Medulla oblongata (tissue), 1 donor: ENCODE measurements at regions not wholly inside any gene's neighbourhood (a gene's known extent, or its start where the extent isn't known, plus 50 kb on each side); places are given as distances from the start of the nearest gene placed in this dataset.

Experiments used
- DNase-seq: peaks from one replicate; pipeline ENCODE4 v3.0.0-alpha.2; 2015; ENCODE audit errors: extremely low spot score

DNA sequence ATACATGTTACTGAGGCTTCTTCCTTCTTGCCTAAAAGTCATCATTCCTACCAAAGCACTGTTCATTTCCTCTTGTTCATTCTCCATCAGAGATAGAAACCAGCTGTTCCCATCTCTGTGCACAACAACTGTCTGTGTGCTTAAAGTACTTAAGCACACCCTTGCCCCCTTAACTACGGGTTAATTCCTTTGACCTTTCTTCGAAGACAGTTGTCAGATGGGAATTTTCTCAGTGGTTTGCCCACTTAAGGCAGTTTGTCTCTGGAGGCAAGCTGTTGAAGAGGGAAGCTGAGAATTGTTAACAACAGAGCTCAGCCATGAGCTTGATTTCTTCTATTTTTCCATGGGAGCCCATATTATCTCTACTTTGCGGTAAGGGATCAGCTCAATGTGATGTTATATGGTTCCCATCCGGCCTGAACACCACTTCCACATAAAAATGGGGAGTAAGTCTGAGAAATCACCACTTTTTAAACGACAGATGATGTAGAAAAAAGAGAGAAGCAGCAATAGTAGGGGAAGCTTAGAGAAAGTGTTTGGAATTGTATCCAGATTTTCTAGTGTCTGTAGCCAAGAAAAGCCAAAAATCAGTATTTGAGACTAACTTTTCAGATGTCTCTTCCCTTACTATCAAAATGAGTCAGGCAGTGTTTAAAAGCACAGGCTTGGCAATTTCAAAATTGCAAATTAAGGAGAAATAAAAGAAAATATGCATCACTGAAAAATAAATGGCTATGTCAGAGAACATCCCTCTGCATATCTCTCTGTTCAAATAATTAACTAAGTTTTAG, 194.4 kb downstream of the SLIT2 start:
- no peak for DNase-seq

DNA sequence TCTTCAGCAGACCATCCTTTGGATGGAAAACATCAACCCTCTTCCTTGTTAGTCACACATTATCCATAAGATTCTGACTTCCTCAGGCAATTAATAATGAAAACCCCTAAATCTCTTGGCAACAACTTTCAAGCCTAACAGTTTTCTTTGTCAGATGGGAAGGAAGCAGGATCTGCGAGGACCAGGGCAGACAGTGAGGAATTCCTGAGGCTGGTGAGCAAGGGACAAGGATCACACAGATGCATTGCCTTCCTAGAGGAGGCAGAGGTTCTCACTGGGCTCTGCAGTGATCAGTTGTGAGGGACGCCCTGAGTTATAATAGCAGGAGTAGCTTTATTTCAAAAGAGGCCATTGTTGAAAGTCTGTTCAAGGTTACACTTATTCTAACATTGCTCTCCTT, 195.4 kb downstream of the SLIT2 start:
- DNase-seq: no peak

DNA sequence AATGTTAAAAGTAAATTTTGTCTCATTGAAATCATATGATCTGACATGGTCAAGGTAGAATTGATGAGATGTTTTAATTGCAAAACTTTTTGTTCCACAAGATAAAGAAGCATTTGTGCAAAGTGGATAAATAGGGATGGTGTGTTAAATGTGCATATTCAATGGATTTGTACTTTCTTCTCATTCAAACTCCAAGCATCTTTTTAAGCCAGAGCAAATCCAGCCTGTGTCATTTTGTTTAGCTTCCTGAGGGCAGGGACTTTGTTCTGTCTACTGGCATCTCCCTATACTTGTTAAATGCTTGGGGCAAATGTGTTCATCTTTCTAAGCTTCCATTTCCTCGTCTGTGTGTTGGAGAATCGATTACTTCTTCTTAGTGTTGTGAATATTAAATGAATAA, 200.3 kb downstream of the SLIT2 start:
- DNase-seq: no peak

DNA sequence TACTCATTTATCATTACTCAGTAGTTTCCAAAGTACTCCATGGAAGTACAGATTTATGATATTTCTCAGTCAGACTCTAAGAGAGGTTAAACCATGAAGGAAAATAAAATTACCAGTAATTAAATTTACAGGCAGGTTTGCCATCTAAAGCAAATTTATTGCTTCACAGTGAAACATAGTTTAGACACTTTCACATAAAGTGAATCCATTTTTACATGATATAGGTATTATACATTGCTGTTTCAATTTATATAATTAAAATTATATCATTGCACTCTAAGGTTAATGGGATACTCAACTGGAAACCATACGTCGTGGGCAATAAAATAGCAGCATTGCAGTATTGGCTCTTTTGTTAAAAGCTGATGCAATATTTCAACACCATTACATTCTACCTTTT, 202.8 kb downstream of the SLIT2 start:
- no peak for DNase-seq

DNA sequence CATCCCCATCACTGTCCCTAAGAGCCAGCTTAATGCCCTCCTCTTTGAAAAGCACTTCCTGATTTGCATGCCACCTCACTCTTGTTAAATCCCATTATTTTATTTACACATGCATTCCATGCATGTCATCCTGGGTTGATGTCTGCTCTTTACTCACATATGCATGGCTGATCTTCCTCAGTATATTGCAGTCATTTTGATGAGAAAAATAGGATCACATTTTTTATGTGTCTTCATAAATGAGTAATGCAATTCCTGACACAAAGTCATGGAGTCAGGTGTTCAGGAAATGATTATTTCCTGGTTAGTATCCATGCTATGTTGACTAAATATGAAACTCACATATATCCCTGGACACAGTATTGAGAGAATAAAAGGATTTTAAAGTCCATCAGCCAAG, 204.7 kb downstream of the SLIT2 start:
- no peak for DNase-seq

DNA sequence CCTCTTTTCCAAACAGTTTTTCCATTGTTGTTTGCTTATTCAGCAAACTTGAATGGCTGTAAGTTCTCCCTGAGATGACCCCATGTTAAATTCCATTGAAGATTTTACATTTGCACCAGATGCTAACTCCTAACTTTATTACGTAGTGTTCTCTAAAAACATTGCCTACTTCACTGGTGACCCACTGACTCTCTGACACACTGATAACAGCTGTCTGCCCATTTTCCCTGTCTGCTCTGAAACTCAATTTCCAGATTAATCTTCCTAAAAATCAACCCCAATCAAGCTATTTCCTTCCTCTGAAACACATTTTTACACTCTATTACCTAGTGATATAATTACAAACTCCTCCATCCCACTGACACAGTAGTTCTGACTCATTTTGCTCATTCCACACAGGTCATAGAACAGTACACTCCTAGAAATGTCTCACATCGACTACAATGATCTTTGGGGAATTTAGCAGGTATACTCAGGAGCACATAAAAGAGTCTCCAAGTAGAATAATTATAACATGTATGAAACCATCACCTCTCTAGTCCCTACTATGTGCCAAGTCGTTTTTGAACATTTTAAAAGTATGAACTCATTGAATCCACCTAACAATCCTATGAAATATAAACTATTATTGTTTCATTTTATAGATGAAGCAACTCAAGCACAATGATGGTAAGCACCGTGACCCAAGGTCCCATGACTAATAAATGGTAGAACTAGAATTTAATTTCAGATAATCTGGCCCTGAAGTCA, 210.9 kb downstream of the SLIT2 start:
- DNase-seq: no peak

DNA sequence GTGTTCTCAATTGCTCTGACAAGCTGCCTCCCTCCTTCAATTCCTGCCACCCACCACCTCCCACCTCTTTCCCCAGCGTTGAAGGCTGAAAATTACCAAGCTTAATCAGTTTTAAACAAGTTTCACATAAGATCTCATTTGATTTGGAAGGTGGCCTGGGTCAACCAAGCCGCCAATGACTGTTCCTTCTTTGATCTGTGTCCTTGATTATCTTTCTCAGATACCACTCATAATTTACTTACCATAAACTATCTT, 211.4 kb downstream of the SLIT2 start:
- no peak for DNase-seq

DNA sequence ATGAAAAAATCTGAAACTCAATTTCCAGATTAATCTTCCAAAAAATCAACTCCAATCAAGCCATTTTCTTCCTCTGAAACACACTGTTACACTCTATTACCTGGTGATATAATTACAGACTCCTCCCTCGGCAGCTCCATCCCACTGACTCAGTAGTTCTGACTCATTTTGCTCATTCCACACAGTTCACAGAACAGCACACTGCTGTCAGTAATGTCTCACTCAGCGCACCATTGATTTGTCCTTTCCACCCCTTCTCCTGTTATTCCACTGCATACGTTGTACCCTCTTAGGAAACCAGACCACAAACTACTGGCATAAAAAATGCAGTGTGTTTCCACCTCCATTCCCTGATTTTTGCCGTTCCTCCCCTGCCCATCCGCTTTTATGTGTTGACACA, 212.7 kb downstream of the SLIT2 start:
- DNase-seq: no peak

DNA sequence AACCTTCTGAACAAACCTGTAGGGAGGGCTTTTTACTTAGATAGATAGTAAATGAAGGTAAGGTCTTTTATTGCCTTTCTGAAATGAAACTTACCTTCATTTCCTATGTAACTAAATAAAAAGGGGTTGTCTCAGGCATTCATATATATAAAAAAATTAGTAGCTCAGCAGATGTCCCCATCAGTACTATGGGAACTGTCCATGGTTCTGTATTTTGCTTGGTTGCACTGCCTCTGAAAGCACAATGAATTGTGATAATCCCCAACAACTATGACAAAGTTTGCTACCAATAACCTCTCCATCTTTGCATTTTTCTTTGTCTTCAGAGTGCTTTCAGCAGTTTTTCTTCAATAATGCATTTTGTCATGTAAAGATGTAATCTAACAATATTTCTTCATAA, 222.4 kb downstream of the SLIT2 start:
- no peak for DNase-seq

DNA sequence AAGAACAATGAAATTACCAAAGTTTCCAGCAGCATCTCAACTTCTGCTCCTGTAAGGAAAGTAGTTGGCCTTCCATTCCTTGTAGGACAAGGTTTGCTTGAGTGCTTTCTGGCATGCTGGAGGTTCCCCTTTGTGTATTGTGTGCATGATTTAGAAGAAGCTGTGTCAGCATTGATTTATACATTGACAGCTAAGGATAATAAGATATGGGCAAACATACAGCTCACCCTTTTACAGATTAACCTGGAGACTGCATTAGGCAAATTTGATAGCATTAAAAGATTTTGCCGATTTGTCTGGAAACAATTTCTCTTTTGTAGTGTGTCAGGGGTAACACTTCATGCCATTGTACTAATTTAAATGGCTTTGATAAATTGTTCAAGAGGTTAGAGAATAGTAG, 221.8 kb upstream of the PACRGL start:
- DNase-seq: no peak

DNA sequence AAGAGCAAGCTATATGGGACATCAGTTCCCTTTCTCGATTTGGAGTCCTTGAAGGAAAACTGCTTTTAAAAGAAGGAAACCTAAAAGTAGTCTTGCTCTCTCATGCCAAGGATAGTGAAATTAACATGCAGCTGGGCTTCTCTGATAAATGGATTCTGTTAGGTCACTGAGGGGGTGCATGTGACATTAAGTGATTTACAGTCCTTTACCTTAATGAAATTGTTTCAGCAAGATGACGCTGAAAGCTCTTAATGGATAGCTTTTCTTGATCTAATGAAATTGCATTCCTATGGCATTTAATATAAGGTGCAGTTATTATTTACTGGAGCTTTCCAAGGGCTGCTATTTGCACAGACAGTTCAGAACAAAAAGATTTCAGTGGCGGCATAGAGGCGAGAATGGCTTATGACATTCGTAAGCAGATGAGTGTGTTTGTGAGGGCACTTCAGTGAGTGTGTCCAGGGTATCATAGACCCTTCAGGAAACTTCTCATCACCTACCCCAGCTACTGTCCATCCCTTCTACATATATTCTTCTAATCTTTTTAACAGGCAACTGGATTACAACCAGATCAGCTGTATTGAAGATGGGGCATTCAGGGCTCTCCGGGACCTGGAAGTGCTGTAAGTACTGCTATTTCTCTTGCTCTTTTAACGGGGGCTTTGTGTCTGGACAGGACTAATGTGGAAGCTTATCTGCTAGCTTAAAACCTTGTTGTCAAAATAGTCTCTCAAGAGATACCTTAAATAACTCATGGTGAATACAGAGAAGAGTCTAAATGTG, 219.9 kb upstream of the PACRGL start:
- no peak for DNase-seq

DNA sequence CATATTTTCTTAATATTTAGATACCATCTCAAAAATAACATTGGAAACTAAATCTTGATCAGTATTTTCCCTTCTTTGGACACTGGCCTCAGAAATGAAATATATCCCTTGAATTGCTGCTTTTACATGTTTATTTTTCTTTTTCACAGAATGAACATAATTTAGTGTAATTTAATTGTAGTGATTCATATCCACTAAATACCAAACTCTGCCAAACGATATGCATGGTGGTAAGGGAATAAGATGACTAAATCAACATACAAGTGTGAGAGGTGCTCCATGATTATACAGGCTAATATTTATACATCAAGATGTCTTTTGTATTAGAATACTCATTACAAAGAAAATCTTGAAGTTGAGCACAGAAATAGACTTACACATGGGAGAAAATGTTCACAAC, 216.8 kb upstream of the PACRGL start:
- no peak for DNase-seq

DNA sequence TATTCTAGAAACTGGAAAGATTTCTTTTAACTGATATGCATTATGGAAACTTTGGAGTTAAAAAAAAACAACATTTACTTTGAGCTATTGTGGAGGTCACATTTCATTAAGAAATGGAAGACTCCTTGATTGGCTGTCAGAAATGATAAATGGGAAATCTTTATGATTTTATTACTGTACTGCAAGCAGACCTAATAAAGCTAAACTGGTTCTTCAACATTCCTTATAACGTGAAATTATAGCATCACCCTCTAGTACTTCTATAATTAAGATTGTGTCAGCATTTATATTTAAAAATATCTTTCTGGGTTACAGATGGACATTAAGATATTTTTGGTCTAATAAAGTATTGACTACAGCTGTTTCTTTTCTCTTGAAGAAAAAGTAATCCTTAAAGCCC, 213.8 kb upstream of the PACRGL start:
- DNase-seq: no peak

DNA sequence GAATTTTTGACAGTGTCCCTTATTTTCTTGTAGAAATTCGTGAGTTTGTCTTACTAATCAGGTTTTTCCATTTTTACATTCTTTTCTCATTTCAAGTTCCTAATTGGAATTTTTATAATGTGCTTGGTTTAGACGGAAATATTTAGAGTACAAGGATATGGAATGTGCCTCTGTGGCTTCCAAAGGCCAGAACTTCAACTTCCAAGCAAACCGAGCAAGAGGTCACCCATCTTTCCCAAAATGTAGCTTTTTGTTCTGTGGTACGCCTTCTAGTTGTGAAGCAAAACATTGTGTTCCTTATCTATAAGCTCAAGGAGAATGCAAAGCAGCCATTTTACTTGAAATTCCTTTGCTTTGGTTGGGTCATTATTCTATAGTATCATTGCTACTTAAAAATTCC, 212.8 kb upstream of the PACRGL start:
- DNase-seq: no peak

DNA sequence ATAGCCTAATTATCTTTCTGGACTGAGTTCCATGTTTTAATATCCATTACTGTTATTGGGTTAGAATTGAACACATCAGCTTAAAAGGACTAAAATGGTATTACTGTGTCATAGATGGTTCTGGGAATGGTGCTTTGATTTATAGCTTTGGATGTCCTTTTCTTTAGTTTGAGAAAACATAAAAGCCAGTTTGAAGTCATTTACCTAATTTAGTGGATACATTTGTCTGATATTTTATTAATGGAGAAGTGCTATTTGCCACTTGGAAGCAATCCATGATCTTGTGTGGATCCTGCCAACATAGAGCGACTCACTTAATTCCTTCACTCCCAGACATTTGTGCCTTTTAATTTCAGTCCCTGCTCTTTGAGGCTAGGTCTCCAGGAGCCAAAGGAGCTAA, 212.4 kb upstream of the PACRGL start:
- no peak for DNase-seq

DNA sequence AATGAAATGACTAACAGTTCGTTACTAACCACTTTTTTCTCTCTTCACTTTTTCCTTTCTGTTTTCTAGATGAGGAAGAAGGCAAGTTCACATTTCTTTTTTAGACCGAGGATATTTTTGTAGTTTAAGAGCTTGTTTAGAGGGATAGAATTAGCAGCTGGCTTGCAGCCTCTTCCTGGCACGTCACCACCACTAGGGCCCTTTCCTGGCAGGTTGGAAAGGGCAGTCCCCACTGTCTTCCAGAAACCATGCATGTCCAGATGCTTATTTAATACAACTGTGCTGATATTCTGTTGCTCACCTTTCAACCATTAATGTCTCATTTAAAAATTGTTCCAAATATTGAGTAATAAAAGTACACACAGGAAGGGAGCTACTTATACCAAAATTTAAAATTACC, 209.5 kb upstream of the PACRGL start:
- DNase-seq: no peak

DNA sequence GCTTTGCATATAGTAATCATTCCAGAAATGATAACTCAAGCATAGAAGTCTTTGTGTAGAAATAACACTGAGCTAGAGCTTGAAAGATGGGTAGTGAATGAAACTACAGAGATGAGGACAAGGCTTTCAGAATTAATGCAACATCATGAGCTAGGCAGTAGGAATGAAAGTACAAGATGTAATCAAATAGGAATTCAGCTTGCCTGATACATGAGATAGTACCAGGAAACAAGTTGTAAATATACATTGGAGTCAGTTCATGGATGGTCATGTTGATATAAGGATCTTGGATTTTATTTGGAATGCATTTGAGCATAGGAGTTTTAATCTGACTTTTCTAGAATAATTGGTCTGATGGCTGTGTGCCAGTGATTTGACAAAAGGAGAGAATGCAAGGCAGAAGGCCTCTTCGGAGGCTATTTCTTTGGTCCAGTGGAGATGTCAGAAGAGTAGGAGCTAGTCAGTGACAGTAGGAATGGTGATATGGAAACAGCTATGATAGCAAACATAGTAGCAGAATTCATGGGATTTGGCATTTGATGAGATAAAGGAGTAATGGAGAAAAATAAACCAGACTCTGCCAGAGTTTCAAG, 206.4 kb upstream of the PACRGL start:
- no peak for DNase-seq

DNA sequence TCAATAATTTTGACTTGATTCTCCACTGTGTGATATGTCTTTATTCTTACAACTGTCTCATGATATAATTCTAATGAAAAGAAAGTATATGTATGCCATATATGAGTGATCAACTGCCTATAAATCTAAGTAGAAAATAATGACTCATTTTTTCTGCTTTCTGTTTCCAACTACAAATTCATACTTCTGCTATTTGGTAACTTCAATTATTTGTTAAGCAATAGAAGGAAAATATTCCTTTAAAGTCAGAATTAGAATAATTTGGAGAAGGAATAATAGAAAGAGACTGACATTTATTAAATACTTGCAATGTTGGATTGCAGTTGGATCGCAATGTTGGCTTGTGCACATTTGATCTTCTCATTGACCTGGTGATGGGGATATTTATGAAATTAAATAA, 204.2 kb upstream of the PACRGL start:
- DNase-seq: no peak

DNA sequence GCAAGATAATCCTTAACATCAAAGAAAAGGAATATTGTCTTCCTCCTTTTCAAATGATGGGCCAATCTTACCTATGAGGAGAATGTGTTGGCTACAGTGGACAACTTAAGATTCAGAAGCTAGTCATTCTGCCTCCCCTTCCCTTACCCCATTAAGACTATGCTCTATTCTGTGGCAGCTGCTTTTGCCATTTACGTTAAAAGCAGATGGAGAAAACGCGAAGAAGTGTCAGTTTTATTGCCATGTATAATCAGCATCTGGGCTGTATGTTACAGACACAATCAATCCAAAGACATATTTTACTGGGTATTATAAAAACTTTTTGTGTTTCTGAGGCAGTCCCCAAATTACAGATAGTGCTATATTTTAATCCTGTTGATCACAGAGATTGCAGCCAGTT, 196.1 kb upstream of the PACRGL start:
- DNase-seq: no peak

DNA sequence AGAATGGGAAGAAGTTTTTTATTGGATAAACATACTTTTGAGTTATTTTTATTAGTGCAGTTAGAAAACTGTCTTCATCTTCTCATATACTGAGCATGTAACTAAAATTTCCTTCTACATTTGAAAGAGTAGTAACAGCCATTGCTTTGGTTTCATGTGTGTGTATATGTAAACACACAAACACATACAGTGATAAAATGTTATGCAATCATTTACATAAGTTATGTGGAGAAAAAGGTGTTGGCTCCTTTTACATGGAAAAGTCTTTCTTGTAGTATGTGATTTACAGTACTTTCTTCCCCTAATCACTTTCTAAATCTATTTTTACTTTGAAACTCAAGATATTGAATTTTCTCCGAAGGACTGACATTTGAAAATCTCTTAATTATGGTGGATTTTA, 194.3 kb upstream of the PACRGL start:
- no peak for DNase-seq

DNA sequence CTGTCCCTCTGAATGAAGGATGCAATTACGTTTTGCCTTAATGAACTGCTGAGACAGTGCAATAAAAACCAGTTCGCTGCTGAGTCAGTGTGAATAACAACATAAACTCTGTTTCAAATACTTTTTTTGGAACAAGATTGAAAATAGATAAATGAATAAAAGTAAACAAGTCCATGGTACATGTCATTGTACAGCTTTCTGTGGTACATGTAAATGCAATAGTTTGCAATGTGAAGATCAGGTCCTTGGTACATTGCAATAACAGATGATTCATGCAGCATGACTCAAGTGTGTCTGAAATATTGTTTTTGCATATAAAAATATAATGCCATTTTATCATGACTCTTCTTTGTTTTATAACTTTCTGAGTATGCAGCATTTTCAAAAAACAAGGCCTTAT, 193.4 kb upstream of the PACRGL start:
- no peak for DNase-seq

DNA sequence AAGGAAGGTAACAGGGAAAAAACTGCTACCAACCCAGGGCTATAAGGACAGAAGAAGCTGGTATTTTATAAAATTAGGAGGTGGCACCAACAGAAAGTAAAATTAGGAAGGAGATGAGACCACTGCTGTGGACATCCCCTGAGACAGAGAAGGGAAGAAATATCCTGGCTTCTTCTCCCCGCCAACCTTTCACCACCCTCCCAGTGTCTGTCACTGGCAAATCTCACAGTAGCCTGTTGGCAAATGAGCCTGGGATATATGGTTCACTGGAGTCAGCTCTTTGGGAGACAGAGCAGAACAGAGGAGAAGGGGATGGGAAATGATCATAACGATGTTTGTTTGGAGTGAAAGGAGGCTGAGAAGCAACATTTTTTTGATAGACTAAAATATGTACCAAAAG, 190.9 kb upstream of the PACRGL start:
- DNase-seq: no peak
